ENCODE measurements at regions not wholly inside any gene's neighbourhood (a gene's known extent, or its start where the extent isn't known, plus 50 kb on each side); places are given as distances from the start of the nearest gene placed in this dataset.

- Mint-ChIP-seq H3K9me3 (peaks cover 15% of the 10 kb centered on the region), H3K36me3 (no peaks in the 10 kb centered on the region; the same call in 1 of the 2 replicates), H3K4me3 (no peak overlapping the region), H3K27ac (no peak overlapping the region), H3K27me3 (ENCODE audit: low read depth) (no peaks in the 10 kb centered on the region), H3K4me1 (peaks cover 19% of the 10 kb centered on the region)
- no peak for TF ChIP-seq MYBL2 (CRISPR knock-in tag; IDR thresholded peaks at IDR 0.05)
- no peak for TF ChIP-seq ZNF416 (CRISPR knock-in tag; IDR thresholded peaks at IDR 0.05)
- no peak for TF ChIP-seq NFATC4 (CRISPR knock-in tag; IDR thresholded peaks at IDR 0.05)
- TF ChIP-seq ZNF425 (CRISPR knock-in tag; conservative IDR thresholded peaks at IDR 0.05): no peak
- TF ChIP-seq ZNF512 (CRISPR knock-in tag; IDR thresholded peaks at IDR 0.05; ENCODE audit: borderline replicate concordance): no peak
- no peak for TF ChIP-seq SMAD3 (CRISPR knock-in tag; IDR thresholded peaks at IDR 0.05; ENCODE audit: borderline replicate concordance)
- DNase-seq (ENCODE audit: low spot score) (no peak), ATAC-seq (no peak)
- POLR2A ChIA-PET: no interaction called here
- CTCF ChIA-PET: no interaction called here
These were observed 414.0 kb upstream of the HS3ST1 start for GRCh38 chr4:11842620-11843263.

- no peak for ATAC-seq
- POLR2A ChIA-PET: no interaction called here
- no peak for DNase-seq (ENCODE audit: low spot score)
- H3K27ac Mint-ChIP-seq: no peak overlapping the region
- no peaks in the 10 kb centered on the region for H3K36me3 Mint-ChIP-seq
- no peak overlapping the region for H3K4me3 Mint-ChIP-seq
- H3K27me3 Mint-ChIP-seq (ENCODE audit: low read depth): no peaks in the 10 kb centered on the region
- H3K9me3 Mint-ChIP-seq: peaks cover 19% of the 10 kb centered on the region
- CTCF ChIA-PET: no interaction called here
- peaks cover 5% of the 10 kb centered on the region for H3K4me1 Mint-ChIP-seq
- TF ChIP-seq ZNF416 (CRISPR knock-in tag; IDR thresholded peaks at IDR 0.05): no peak
- TF ChIP-seq, protein P1, sequence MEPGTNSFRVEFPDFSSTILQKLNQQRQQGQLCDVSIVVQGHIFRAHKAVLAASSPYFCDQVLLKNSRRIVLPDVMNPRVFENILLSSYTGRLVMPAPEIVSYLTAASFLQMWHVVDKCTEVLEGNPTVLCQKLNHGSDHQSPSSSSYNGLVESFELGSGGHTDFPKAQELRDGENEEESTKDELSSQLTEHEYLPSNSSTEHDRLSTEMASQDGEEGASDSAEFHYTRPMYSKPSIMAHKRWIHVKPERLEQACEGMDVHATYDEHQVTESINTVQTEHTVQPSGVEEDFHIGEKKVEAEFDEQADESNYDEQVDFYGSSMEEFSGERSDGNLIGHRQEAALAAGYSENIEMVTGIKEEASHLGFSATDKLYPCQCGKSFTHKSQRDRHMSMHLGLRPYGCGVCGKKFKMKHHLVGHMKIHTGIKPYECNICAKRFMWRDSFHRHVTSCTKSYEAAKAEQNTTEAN (CRISPR knock-in tag; IDR thresholded peaks at IDR 0.05): no peak
- no peak for TF ChIP-seq HMGA2 (CRISPR knock-in tag; IDR thresholded peaks at IDR 0.05)
- TF ChIP-seq, protein P2, sequence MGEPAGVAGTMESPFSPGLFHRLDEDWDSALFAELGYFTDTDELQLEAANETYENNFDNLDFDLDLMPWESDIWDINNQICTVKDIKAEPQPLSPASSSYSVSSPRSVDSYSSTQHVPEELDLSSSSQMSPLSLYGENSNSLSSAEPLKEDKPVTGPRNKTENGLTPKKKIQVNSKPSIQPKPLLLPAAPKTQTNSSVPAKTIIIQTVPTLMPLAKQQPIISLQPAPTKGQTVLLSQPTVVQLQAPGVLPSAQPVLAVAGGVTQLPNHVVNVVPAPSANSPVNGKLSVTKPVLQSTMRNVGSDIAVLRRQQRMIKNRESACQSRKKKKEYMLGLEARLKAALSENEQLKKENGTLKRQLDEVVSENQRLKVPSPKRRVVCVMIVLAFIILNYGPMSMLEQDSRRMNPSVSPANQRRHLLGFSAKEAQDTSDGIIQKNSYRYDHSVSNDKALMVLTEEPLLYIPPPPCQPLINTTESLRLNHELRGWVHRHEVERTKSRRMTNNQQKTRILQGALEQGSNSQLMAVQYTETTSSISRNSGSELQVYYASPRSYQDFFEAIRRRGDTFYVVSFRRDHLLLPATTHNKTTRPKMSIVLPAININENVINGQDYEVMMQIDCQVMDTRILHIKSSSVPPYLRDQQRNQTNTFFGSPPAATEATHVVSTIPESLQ (CRISPR knock-in tag; IDR thresholded peaks at IDR 0.05): no peak
- no peak for TF ChIP-seq FOXP1 (CRISPR knock-in tag; IDR thresholded peaks at IDR 0.05; ENCODE audit: borderline replicate concordance)
- TF ChIP-seq, protein P3, sequence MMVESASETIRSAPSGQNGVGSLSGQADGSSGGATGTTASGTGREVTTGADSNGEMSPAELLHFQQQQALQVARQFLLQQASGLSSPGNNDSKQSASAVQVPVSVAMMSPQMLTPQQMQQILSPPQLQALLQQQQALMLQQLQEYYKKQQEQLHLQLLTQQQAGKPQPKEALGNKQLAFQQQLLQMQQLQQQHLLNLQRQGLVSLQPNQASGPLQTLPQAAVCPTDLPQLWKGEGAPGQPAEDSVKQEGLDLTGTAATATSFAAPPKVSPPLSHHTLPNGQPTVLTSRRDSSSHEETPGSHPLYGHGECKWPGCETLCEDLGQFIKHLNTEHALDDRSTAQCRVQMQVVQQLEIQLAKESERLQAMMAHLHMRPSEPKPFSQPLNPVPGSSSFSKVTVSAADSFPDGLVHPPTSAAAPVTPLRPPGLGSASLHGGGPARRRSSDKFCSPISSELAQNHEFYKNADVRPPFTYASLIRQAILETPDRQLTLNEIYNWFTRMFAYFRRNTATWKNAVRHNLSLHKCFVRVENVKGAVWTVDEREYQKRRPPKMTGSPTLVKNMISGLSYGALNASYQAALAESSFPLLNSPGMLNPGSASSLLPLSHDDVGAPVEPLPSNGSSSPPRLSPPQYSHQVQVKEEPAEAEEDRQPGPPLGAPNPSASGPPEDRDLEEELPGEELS (CRISPR knock-in tag; IDR thresholded peaks at IDR 0.05): no peak
- TF ChIP-seq JAZF1 (CRISPR knock-in tag; IDR thresholded peaks at IDR 0.05): no peak
- TF ChIP-seq ZNF532 (CRISPR knock-in tag; IDR thresholded peaks at IDR 0.05; ENCODE audit: borderline replicate concordance): no peak
- TF ChIP-seq, protein P4, sequence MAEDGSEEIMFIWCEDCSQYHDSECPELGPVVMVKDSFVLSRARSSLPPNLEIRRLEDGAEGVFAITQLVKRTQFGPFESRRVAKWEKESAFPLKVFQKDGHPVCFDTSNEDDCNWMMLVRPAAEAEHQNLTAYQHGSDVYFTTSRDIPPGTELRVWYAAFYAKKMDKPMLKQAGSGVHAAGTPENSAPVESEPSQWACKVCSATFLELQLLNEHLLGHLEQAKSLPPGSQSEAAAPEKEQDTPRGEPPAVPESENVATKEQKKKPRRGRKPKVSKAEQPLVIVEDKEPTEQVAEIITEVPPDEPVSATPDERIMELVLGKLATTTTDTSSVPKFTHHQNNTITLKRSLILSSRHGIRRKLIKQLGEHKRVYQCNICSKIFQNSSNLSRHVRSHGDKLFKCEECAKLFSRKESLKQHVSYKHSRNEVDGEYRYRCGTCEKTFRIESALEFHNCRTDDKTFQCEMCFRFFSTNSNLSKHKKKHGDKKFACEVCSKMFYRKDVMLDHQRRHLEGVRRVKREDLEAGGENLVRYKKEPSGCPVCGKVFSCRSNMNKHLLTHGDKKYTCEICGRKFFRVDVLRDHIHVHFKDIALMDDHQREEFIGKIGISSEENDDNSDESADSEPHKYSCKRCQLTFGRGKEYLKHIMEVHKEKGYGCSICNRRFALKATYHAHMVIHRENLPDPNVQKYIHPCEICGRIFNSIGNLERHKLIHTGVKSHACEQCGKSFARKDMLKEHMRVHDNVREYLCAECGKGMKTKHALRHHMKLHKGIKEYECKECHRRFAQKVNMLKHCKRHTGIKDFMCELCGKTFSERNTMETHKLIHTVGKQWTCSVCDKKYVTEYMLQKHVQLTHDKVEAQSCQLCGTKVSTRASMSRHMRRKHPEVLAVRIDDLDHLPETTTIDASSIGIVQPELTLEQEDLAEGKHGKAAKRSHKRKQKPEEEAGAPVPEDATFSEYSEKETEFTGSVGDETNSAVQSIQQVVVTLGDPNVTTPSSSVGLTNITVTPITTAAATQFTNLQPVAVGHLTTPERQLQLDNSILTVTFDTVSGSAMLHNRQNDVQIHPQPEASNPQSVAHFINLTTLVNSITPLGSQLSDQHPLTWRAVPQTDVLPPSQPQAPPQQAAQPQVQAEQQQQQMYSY (CRISPR knock-in tag; IDR thresholded peaks at IDR 0.05): no peak
- TF ChIP-seq ZNF317 (CRISPR knock-in tag; IDR thresholded peaks at IDR 0.05; ENCODE audit: borderline replicate concordance, low read depth): no peak
- TF ChIP-seq RELA (CRISPR knock-in tag; IDR thresholded peaks at IDR 0.05; ENCODE audit: borderline replicate concordance): no peak
- TF ChIP-seq CBFB (CRISPR knock-in tag; IDR thresholded peaks at IDR 0.05; ENCODE audit: low read depth): no peak
These were observed 411.2 kb upstream of the HS3ST1 start for GRCh38 chr4:11839889-11840288.
